GM12892 (cell line): ENCODE measurements at regions not wholly inside any gene's neighbourhood (a gene's known extent, or its start where the extent isn't known, plus 50 kb on each side); places are given as distances from the start of the nearest gene placed in this dataset.

Experiments used
- DNase-seq: peaks from one replicate; pipeline ENCODE4 v3.0.0; 2011; ENCODE audit not compliant: insufficient read length
- FAIRE-seq: peaks from 2 replicates; lab custom pipeline; 2011; peaks lifted over from hg19 to GRCh38; lab: Jason Lieb, UNC
- POLR2A ChIP-seq: IDR thresholded peaks from 2 replicates; pipeline ENCODE4 v1.6.1; 2011; ENCODE audit warnings: low read depth, low read length, control low read depth
- POLR2AphosphoS5 ChIP-seq: IDR thresholded peaks from 2 replicates; pipeline ENCODE4 v1.6.1; 2011; ENCODE audit warnings: low read depth, low read length, control low read depth
- TAF1 ChIP-seq: IDR thresholded peaks from 2 replicates; pipeline ENCODE4 v1.6.1; 2011; ENCODE audit warnings: low read depth, mild to moderate bottlenecking, control low read depth, low read length, borderline replicate concordance

DNA sequence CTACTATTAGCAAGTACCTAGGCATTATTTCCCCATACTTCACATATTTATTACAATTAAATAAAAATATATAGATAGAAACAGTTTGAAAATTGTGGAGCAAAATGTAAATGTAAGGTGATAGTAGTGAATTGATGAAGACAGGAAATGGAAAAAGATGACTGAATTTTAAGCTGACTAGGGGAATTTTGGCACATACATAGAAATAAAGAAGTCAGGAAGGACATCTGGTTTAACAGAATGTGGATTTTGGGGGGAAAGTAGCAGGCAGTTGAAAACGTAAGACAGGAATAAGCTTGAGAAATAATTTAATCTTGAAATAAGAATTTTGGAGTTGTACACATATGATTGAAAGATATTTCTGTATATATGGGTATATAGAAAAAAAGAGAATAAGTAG lies 701.7 kb upstream of the CITED2 start:
- FAIRE-seq (no peak), DNase-seq (no peak)
- TF ChIP-seq POLR2A (no peak), TAF1 (no peak), POLR2AphosphoS5 (no peak)

DNA sequence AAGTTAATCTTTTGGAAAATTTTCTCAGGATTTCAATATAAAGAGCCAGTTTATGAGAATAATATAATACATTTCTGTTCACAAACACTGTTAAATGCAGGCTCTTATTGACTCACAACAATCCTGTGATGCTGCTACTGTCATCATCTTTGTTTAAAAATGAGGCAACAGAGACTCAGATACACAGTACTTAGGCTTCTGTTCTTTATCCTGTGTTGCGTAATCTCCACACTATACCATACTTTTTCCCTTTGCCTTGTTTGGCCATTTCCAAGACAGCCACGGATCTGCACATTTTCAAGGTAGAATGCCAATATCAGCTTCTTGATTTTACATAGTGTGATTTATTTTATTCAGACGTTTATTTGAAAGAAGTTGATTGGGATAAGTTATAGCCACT lies 699.0 kb upstream of the CITED2 start:
- TF ChIP-seq TAF1 (no peak), POLR2A (no peak), POLR2AphosphoS5 (no peak)
- FAIRE-seq: no peak
- DNase-seq: no peak

DNA sequence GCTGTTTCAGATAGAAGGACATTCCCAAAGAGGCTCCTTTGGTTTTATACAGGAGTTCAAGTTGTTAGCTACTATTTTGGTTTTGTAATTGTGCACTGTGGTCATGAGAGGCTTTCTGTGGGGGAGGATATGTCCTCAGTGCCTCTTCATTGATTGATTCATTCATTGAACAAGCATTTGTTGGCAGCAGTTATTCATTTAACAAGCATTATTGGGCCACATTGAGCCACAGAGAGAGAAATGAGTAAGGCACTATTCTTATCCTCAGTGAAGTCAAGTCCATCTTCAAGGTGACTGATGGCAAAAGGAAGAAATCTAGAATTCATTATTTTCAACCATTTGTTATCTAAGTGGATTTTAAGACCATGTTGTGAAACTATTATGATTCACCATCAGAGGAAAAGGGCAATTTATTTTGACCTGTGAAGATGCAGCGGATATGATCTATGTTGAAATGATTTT lies 697.2 kb upstream of the CITED2 start:
- no peak for DNase-seq
- TF ChIP-seq TAF1: no peak
- TF ChIP-seq POLR2AphosphoS5: no peak
- no peak for TF ChIP-seq POLR2A
- no peak for FAIRE-seq

DNA sequence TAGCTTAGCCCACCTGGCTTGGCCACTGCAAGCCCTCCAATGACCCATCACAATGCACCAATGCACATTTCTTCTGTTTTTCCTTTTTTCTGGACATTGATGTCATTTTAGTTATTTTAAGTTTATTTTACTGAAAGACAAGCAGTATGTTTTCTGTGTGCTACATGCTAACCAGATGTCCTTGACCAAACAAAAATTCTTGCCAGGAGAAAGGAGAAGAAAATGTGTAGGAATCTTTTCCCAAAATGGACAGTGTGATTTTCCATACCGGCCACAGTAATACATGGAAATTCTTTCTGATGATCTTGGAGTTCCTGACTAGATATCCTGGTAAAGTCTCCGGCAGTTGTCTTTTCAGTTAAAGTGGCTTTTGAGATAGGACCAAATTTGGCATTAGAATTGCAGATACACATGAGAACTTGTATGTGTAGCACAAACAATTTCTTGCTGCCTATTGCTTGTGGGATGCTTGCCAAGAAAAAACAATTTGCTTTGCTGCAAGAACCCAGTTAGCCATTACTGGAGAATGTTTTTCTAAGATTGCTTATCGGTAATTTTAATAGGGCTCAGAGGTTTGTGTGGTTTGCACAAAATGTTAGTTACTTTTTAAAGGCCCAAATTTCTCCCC lies 696.5 kb upstream of the CITED2 start:
- no peak for TF ChIP-seq POLR2AphosphoS5

DNA sequence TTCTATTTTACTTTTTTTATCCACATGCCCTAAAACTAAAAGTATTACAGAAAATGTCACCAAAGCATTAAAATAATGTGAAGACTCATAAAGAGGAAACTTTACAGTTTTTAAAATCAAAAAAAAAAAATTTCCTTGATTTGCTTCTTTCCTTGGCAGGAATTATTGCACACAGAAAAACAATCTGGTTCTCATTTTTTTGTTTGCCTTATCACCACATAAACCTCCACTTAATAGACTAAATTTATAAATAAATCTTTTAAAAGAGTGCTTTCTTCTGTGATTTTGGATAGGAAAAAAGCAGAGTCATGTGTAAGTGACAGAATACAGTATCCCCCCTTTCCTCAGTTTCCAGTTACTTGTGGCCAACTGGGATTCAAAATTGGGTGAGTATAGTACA lies 695.1 kb upstream of the CITED2 start:
- DNase-seq (no peak), FAIRE-seq (no peak)
- TF ChIP-seq POLR2AphosphoS5 (no peak), POLR2A (no peak), TAF1 (no peak)

More for the DNA sequence above, 696.5 kb upstream of the CITED2 start:
- DNase-seq (no peak), FAIRE-seq (no peak)

DNA sequence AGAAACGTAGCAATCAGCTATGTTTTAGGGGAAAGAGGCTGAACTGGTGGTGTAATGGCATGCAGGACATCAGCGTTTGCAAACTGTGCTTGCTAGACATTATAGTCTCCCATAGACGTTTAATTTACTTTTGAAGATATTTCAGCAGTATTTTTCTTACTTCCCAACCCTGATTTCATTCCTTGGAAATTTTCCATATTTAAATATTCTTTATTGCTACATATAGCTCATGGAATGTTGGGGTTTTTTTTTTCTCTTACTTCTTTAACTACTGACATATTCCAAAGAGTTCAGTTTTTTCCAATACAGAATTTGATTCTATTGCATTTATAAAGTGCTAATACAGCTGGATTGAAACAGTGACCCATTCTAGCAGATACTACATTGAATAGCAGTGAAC lies 694.4 kb upstream of the CITED2 start:
- DNase-seq (no peak), FAIRE-seq (no peak)
- TF ChIP-seq POLR2AphosphoS5 (no peak), TAF1 (no peak), POLR2A (no peak)

DNA sequence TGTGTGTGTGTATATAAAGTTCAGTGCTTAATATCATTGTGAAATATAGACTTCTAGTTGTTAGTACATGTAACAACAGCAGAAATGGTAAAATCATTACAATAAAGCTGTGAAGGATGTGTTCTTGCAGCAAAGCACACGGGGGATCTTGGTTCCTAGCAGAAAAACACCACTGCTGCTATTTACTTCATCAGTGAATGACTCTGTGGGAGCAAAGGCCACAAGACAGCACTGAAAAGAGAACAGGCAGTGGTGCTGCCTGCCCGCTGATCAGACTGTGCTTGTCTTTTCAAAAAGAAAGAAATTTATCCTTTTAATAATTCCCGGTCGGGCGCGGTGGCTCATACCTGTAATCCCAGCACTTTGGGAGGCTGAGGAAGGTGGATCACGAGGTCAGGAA lies 689.9 kb upstream of the CITED2 start:
- FAIRE-seq: no peak
- TF ChIP-seq TAF1 (no peak), POLR2A (no peak), POLR2AphosphoS5 (no peak)

DNA sequence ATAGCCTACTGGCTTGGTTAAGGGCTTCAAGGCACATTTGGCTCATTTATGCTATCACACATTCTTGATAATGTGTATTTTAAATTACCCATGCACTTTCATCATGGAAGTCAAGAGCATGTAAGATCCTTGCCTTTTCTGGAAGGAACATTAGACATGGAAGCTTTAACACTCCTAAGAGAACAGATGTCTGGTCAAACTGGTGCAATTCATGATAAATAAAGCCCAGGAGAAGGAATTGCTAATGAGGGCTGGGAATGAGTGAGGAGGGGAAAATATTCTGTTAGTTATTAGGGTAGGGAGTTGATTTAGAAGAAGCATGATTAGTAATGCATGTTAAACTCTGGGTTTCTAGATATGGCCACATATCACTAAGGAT lies 688.6 kb upstream of the CITED2 start:
- no peak for DNase-seq
- no peak for FAIRE-seq
- TF ChIP-seq POLR2AphosphoS5: no peak
- no peak for TF ChIP-seq POLR2A
- no peak for TF ChIP-seq TAF1

More for the DNA sequence above, 689.9 kb upstream of the CITED2 start:
- DNase-seq: no peak

DNA sequence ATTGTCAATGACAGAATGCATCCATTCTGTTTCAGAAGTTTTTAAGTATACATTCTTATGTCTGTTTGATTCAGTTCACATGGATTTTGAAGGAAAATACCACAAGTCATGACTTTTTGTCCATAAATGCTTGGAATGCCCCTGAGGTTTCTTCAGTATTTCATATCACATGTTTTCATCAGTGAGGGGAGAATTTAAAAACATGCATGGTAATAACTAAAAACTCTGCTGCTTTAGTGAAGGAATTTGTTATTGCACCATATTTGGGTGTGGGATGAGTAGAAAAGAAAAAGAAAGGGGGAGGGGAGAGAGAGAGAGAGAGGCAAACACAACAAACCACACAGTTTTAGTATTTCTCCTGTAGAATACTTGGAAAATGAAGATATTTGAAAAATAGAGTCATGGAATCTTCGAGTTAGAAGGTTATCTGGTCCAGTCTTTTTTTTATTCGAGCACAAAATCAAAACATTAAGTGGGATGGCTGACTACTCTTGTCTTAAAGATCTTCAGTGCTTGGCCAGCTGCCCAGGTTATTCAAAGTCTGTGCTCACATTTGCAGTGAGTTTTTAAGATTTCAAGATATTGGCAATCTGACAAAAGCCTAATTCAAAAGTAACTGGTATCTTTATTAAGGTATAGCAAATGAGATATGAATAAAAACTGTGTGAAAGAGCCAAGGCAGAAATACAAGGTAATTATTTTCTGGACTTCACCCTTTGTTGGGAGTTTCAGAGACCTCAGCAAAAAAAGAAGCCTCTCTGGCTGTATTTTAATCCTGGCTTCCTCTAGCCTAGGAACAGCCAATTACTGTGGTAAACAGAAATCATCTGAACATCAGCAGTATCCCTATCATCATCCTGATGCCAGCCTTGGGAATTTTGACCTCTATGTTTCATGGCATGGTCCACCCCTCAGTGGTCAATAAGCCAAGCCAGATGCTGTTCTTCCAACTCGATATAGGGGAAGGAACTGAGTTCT lies 687.9 kb upstream of the CITED2 start:
- DNase-seq (no peak), FAIRE-seq (no peak)
- no peak for TF ChIP-seq POLR2AphosphoS5
- no peak for TF ChIP-seq POLR2A
- TF ChIP-seq TAF1: no peak

DNA sequence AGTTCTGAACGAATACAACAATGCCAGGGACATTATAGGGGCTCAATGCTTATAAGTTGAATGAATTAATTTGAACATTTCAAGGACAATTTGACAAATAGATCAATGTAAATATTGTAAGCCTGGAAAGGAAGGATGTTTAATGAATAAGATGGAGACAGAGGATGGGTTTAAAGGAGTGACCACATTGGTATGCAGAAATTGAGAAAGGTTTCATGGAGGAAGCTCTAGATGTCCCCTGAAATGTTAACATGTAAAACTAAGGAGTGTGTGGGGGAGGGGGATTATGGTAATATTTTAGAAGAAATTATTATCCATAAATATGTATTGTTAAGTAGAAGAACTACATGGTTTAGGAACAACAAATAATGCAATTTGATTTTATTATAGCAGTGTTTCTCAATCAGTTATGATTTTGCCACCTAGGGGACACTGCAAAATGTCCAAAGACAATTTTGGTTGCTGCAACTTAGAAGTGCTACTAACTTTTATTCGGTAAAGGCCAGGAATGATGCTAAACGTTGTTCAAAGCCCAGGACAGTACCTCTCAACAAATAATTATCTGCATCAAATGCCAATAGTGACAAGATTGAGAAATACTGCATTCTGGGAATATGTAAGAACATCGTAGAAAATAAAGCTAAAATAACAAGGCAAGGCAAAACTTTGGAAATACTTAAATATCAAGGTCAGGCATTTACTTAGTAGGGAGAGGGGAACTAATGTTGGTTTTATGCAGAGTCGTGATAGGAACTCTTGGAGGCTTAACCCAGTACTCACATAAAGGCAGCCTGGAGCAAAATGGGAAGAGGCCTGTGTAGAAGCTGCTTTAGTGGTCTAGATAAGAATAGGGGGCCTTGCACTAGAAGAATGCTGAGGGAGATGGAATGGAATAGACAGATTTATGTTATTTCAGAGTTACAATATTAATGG lies 686.9 kb upstream of the CITED2 start:
- TF ChIP-seq POLR2AphosphoS5: no peak
- FAIRE-seq: no peak
- DNase-seq: no peak

DNA sequence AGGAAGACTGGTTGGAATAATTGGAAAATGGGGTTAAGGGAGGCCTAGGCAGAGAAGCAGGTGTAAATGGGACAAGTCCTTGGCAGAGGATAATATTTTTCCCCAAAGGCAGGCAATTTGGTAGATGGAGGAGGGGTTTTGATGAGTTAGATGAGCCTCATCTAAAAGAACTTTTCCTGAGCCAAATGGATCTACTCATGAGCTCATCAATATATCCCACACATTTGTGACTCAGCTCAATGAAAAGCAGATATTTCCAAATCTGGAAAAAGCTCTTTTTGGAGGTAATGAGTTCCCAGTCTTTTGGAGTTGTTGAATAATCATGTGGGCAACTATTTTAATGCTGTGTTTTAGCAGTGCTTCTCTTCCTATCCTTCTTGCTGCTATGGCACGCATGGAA lies 685.5 kb upstream of the CITED2 start:
- no peak for FAIRE-seq
- TF ChIP-seq POLR2A: no peak
- no peak for TF ChIP-seq TAF1
- no peak for TF ChIP-seq POLR2AphosphoS5
- DNase-seq: no peak

DNA sequence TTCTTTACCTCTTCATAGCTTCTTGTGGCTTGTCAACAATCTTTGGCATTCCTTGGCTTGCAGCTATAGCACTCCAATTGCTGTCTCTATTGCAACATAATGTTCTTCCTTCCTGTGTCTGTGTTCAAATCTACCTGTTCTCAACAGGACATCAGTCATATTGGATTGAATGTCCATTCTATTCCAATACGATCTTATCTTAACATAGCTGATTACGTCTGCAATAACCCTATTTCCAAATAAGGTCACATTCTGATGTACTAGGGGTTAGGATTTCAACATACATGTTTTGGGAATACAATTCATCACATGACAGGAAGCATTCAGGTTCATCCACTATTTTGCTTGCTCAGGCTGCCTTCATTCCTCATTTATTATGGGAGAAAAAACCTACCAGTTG lies 684.4 kb upstream of the CITED2 start:
- no peak for FAIRE-seq
- DNase-seq: no peak
- TF ChIP-seq POLR2A (no peak), POLR2AphosphoS5 (no peak), TAF1 (no peak)
